TTC549 (cell line): ENCODE measurements at regions not wholly inside any gene's neighbourhood (a gene's known extent, or its start where the extent isn't known, plus 50 kb on each side); places are given as distances from the start of the nearest gene placed in this dataset.

Source experiments
- FAIRE-seq: peaks from 2 replicates; lab custom pipeline; 2012; peaks lifted over from hg19 to GRCh38; lab: Jason Lieb, UNC

DNA sequence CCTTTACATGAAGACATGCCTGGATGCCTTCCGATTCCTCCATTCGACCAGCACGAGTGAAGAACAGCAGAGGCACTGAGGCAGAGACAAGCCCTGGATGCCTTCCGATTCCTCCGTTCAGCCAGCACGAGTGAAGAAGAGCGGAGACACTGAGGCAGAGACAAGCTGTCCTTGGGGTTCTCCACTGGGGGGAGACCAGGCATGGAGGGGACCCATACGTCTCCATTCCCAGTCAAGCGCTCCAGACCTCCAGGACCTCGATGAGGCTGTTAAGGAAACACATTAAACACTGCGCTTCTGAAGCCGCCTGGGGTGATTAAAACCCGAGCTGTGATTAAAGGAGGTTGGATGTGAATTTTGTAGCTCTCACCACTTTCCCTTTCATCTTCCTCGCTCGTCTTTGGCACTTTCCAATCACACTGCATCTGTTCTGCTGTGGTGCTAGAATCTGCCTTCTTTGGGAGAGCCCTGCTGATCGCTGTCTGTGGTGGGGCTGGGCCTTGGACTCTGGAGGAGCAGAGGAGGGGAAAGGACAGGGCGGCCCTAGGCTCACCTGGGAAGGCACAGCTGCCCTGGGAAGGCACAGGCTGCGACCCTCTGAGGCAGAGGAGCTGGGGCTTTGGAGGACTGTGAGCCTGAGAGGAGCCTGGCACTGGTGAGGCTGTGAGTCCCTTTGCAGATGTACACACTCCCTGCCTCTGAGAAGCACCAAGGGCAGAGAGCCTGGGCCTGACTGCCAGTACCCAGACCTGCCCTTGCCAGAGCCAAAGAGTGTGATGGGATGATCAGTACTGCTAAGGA is 463.1 kb upstream of the HS6ST1 start:
- FAIRE-seq, result no peak

DNA sequence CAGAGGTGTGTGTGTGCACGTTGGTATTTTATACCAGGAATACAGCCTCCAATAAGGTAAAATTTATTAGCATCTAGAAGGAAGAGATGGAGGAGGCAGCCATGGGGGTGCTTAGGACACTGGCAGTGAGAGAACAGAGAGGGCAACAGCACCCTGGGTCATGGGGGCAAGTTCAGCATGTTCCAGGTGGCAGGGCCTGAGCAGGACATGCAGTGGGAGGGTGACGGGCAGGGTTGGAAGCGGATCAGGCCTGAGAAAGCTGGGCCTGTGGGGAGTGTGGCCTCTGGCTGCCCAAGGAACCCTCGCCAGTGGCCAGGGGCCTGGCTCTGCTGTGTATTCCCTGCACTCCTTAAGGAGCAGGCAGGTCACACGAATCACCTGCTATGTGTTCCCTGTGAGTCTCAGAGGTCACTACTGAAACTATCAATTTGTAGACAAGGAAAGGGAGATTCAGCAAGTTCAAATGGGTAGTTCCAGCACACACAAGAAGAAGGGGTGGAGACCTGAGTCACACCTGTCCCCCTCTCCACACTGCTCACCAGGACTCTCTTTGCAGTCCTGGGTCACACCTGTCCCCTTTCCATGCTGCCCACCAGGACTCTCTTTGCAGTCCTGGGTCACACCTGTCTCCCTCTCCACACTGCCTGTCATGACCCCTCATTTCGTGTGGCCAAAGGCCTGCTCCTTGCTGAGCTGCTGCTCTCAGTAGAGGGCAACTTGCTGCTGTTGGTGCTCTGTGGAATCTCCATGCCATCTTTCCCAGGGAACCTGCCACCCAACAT is 463.9 kb upstream of the HS6ST1 start:
- no peak for FAIRE-seq

DNA sequence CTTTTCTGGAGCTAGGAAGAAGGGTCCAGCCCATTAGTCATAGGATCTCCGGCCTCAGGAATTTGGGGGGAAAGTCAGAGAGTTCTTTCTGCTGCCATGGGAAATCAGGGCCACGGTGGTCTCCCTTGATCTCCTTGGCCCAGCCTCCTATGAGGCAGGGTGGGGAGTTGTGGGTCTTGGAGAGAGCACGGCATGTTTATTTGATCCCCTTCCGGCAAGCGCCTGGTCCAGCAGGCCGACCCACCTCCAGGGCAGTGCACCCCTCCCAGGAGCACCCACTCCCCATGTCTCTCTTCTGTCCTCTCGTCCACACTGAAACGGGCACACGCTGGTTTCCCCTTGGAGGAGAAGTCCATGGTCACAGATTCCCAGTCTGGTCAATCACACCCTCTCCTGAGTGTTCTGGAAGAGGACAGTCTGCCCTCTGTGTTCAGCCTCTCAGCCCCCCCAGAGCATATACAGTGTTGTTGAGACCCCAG is 464.6 kb upstream of the HS6ST1 start:
- no peak for FAIRE-seq

DNA sequence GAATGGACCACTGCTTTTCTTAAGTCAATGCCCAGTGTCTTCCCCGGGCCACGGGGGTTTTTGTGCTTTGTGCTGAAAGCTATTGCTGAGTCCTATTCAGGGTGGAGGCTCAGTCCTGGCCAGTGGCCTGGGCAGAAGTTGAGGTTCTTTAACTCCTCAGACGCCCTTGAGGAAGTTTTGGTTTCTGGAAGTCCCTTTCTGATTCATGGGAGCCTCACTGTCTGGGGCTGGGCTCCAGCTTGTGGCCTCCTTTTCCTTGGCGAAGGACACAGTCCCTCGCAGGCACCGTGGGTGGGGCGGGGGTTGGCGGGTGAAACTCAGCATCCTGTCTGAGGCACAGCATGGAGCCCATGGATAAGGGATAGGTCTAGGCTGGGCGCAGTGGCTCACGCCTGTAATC is 465.2 kb upstream of the HS6ST1 start:
- no peak for FAIRE-seq

DNA sequence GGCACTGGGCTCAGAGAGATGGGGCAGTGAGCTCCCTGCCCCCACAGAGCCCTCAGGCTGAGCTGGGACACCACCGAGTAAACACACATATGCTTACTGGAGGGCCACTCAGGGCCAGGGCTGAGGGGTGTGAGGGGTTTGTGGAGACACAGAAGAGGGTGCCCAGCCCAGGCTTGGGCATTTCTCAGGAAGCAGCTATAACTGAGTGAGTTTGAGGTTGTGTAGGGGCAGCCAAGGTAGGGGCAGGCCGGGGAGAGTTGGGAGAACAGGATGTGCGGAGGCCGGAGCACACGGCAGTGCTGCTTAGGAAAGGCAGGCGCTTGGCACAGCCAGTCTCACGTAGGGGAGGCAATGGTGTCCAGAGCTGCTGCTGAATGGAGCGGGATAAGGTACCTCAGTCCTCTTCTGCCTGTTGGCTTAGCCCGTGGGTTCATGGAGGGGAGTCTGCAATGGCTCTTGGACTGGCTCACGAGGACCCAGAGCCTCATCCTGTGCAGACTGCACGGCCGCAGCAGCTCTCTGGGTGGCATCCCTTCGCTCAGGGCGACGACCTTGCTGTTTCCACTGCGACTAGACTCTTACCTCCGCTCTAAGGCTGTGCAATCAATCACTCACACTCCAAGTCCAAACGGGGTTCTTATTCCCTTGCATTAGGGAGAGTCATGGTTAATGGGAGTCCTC is 466.1 kb upstream of the HS6ST1 start:
- FAIRE-seq, result no peak

DNA sequence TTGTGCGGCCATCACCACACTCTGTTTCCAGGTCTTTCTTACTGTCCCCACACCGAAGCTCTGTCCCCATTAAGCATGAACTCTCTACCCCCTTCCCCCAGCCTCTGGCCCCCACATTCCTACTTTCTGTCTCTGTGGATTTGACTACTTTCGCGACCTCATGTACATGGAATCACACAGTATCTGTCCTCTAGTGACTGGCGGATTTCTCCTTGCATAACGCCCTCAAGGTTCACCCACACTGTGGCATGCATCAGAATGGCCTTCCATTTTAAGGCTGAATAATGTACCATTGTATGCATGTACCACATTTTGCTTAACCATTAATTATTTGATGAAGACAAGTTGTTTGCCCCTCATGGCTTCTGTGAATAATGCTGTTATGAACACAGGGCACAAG is 467.6 kb upstream of the HS6ST1 start:
- FAIRE-seq, result no peak

DNA sequence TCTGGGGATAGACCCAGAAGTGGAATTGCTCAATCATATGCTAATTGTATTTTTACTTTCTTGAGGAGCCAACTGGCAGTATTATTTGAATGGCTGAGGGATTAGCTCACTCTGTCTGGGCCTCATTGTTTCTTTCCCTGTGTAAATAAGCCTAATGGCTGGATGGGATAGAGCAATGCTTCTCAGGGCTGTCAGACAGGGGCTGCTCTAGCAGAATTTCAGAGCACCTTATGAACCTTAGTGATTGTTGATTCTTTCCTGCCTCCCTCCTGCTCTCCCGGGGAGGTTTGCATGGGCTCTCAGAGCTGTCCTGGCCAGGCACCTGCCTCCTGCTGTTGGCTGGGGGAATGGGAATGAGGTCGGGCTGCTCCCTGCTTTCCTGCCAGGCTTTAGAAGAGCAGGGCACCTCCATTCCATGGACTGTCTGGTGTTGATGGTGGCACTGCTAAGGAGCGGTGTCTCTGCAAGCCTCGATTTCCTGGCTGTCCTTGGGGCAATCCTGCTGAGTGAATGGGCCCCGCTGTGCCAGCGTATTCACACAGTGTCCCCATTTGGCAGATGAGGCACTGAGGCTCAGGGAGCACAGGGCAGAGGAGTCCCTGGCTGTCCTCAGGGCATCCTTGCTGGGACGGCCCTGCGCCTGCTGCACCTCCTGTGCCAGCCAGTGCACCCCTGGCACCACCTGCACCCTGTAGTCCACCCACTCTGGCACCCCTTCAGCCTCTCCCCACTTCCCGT is 468.2 kb upstream of the HS6ST1 start:
- FAIRE-seq, result no peak

DNA sequence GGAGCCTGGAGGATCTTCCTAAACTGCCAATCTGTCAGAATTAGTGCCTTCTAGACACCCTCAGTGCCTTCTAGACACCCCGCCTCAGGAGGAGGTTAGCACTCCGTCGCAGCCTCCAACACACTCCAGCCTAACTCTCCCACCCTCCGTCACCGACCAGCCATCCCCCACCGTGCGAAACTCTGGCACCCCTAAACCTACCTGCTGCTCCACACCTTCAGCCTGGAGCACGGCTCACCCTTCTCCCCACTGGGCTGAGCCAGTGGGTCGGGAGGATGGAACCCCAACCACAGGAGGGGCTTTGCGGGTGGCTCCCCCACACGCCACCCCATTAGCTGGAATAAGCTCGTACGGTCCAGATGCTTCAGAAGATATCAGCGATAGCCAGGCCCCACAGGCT is 468.9 kb upstream of the HS6ST1 start:
- FAIRE-seq, result no peak

DNA sequence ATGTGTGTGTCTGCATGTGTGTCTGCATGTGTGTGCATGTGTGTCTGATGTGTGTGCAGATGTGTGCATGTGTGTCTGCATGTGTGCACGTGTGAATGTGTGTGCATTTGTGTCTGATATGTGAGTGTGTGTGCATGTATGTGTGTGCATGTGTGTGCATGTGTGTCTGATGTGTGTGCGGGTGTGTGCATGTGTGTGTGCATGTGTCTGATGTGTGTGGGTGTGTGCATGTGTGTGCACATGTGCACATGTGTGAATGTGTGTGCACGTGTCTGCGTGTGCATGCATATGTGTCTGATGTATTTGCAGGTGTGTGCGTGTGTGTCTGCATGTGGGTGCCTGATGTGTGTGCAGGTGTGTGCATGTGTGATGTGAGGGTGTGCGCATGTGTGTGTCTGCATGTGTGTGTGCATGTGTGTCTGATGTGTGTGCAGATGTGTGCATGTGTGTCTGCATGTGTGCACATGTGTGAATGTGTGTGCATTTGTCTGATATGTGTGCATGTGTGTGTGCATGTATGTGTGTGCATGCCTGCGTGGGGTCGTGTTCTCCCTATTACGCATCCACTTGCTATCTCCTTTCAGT is 470.1 kb upstream of the HS6ST1 start:
- no peak for FAIRE-seq

DNA sequence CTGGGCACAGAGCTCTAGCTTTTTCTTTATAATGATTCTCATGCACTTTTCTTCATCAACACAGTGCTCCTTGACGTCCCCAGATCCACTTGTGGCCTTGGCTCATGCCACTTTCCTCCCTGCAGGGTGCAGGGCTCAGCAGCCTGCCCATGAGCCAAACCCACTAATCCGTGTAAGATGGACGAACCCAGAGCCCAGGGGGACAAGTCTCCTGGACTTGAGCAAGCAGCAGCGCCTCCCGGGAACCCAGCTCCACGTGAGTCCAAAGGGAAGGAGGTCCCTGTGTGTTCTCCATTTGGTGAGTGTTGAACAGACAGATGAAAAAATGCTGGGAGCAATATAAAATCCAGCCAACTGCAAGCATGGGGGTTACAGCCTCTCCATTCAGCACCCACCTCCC is 470.6 kb upstream of the HS6ST1 start:
- FAIRE-seq, result no peak

DNA sequence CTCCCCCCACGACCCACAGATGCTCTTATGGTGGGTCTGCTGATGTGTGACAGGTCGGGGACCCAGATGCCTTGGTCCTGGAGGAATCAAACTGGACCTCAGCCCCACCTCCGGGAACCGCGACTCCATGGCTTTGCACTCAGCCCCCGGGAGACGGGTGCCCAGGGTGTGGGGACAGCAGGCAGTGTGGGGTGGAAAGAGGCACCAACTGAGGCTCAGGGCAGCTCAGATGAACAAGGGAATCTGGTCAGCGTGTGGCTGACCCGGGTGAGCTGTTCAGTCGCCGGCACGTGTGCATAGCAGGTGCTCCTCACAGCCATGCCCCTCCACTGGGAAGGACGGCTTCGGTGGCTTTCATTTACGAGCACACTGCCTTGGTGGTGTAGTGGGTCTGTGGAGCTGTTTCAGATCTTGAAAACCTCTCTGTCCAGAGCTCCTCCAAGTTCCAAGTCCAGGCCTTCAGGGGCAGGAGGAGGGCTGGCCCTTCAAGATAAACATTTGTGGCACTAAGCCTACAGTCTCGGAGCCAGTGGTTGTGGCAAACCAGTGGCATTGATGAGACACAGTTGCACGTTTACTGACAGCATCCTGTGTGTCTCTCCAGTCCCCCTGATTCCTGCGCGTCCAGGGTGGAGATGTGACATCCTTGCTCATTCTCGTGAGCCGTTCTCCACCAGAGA is 471.2 kb upstream of the HS6ST1 start:
- FAIRE-seq, result no peak

DNA sequence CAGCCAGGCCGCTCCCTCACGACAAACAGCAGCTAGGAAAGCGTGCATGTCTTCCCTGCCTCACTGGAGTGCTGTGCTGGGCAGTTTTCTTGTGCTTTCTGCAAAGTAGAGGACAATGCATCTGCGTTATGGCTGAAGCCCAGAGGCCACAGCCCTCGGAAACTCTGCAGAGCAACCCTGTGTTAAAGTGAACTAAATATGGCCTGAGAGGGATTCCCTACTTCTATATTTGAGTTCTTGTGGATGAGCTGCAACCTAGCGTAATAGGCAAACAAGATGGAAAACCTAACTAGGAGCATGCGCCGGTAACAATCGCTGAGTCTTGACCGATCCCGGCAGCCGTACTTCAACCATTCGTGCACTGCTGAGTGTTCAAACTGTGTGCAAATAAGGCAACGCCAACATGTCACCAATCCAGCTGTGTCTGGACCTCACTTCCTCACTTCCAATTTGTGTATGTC is 471.9 kb upstream of the HS6ST1 start:
- FAIRE-seq, result no peak

DNA sequence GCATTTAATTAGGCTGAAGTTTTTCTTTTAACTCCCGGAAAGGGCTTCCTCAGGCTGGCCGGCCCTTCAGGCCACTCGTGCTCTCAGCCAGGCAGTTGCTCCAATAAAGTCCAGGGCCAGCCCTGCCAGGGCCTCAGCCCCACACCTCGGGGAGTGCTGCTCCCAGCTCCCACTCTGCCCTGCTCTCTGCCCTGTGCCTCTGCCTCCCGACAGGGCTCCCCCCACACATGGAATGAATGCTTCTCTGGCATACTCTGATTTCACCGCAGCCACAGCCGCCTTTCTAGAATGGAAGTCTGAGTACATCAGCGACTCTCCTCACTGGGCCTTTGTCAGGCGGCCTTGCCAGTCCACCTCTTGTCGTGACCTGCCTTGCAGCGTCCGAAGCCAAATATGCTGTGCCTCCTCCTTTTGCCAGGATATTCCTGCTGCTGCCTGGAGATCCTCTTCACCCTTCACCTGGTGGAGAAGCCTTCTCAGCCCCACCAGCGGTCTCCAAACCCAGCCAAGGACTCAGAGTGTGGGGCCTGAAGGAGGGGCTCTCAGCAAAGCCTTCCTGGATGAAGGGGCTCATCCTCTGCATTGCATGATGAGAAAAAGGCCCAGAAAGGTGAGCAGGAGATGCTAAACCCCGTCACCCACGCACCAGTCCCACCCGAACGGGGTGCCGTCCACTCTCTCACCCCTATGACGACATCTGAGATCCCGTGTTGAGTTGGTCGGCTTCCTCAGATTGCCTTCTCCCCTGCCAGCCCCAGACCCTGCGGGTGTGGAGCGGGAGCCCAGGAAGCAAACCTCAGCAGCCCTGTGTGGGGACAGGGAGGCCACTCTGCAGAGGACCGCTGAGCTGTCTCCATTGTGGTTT is 472.7 kb upstream of the HS6ST1 start:
- no peak for FAIRE-seq

DNA sequence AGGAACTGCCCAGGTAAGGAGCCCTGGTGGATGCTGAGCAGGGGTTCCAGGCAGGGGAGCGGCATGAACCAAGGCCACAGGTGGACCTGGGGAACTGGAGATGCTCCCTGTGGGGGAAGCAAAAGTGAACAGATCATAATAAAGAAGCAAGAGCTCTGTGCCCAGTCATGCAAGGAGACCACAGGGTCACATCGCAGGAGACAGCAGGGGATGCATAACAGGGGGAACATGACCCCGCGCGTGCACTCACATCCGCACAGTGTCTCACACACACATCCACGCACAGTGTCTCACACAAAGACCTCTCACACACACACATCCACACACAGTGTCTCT is 473.3 kb upstream of the HS6ST1 start:
- FAIRE-seq, result no peak

DNA sequence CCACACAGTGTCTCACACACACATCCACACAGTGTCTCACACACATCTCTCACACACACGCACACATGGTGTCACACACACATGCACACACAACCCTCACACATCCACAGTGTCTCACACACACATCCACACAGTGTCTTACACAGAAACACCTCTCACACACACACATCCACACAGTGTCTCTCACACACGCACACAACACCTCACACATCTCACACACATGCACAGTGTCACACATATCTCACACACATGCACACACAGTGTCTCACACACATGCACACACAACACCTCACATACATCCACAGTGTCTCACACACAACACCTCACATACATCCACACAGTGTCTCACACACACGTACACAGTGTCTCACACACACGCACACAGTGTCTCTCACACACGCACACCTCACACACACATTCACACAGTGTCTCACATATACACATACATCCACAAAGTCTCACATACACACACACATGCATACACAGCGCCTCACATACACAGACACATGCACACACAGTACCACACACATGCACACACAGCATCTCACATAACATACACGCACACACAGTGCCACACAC is 473.9 kb upstream of the HS6ST1 start:
- FAIRE-seq, result no peak

DNA sequence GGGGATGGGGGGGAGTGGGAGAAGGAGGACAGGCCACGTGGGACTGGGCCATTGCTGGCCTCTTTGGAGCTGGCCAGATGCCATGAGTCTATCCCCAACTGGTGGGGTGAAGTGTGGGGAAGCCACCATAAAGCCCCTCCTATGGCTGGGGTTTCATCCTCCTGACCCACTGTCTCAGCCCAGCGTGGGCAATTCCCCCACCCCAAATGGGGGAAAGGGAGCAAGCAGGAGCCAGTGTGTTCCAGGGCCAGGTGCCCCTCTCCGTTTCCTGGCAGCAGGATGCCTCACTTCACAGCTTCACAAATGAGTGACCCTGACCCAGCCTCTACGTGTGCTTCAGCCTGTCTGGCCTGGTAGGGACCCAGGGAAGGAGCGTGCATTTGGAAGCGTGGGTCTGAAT is 474.7 kb upstream of the HS6ST1 start:
- no peak for FAIRE-seq

DNA sequence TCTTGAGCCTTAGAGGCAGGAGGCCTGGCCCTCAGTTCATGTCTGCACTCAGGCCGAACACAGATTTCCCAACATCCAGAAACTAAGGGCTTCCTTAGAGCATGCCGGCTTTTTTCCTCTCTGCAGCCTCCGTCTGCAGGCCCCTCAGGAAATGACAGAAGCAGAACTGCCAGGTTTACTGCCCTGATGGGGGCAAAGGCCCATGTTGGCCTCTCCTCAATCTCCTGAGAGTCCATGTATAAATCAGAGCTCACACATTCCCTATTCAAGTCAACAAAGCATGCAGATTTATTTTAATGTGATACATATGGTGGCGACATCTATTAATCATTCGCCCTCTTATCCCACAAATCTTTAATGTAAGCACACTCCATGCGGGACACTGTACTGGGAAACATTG is 475.6 kb upstream of the HS6ST1 start:
- no peak for FAIRE-seq

DNA sequence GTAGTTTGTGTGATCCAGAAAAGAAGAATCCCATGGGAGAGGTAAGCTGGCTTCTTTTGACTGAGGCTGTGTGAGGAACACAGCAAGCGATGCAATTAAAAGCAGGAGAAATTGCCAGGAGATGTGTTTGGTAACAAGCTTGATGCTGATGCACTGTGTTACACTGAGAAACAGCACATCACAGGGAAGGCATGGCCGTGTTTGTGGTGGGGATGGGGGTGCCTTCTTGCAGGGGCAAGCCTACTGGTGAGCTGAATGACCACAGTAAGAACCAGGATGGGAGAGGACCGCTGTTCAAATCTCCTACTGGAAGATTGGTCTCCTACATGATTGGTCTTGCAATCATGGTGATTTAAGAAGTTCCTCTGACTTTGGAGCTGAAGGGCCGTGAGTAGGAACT is 477.7 kb upstream of the HS6ST1 start:
- no peak for FAIRE-seq

DNA sequence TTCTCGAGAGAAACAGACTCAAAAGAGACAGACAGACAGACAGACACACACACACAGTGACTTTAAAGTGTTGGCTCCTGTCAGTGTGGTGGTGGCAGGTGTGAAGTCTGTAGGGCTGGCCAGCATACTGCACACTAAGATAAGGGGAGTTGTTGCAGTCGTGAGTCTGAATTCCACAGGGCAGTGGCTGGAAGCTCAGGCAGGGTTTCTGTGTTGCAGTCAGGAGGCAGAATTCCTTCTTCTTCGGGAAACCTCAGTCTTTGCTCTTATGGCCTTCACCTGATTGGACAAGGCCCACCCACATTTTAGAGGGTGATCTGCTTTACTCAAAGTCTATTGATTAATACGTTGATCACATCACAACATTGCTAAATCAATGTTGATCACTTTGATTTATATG is 478.4 kb upstream of the HS6ST1 start:
- no peak for FAIRE-seq

DNA sequence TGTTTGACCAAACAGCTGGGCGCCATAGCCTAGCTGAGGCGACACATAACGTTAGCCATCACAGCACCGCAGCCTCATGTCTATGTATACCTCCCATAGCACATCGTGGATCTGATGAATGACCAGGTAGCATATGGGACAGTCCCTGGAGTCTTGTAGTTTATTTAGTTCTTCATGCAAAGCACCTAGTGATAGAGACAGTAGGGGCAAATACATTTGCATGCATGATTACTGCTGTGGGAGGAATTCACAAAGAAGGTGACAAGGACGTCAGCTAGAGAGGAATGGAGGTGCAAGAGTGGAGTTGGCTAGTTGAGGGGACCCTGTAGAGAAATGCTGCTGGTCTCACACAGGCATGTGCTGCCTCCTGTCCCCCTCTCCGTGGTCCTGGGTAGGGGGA is 478.9 kb upstream of the HS6ST1 start:
- no peak for FAIRE-seq
